ENCODE measurements at regions not wholly inside any gene's neighbourhood (a gene's known extent, or its start where the extent isn't known, plus 50 kb on each side); places are given as distances from the start of the nearest gene placed in this dataset.
"Not testable (repeated sequence)": the region's sequence is repeated elsewhere in the genome, so short reads cannot be mapped to it uniquely, and the experiment has no call there.

DNA sequence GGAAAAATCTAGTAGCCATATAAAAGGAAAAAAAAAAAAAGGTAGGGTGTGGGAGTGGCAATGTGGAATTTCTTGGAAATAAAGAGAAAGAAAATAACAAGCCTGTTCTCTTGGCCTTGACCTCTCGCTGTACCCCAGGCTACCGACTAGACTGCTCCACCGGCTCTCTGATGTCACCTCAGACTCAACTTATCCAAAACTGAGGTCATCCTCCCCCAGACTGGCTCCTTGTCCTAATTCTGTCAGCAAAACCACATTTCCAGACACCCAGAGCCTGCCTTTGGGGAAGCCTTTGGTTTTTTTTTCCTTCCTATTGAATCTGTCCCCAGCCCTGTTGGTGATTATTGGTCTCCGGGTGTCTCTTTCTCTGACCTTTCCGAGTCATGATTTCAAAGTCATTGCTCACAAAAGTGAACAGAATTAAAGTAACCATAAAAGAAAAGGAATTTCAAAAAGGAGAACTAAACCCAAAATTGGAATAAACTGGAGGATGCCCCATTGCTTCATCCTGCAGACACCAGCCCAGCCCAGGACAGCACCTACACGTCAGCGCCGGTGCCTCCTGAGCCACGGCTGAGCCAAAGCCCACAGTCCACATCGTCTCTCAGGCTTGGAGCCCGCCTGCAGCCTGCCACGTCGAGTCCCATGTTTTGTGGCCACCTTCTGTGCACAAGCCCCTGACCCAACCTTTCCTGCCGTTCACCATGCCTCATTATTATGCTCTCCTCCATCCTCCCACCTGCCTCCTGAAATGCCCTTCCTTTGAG is 170.7 kb downstream of the MYLK4 start:
- 92% methylated on average over 14 of the region's 14 CpGs for WGBS
- Histone ChIP-seq H3K4me1 (ENCODE audit: insufficient read depth) (no peaks in the 10 kb centered on the region), H3K36me3 (ENCODE audit: insufficient read depth) (no peaks in the 10 kb centered on the region), H3K4me3 (ENCODE audit: low read depth, low read length) (no peak overlapping the region), H3K27ac (ENCODE audit: low read depth) (no peak overlapping the region)
- no peak for DNase-seq (ENCODE audit: extremely low spot score)

DNA sequence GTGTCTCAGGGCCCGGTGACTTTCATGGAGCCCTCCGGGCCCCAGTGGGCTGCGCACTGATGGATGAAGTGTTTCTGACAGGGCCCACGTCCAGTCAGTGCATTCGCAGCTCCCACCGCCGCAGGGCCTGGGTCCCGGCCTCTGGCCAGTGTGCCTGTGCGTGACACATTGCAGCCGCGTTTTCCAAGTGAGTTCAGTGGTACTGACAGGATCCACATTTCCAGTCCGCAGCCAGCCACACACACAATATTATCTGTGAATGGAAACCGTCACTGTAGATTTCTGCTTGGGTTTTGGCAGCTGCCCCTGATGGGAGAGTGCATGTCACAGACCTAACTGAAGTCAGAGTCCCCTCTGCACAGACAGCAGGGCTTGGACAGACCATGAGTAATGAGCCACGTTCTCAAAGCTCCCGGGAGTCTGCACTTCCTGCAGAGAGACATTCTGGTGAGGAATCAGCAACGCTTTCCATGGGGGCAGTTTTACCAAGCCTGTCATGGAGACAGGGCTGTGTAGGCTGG is 171.4 kb downstream of the MYLK4 start:
- H3K36me3 ChIP-seq (ENCODE audit: insufficient read depth): no peaks in the 10 kb centered on the region
- DNase-seq (ENCODE audit: extremely low spot score): no peak

DNA sequence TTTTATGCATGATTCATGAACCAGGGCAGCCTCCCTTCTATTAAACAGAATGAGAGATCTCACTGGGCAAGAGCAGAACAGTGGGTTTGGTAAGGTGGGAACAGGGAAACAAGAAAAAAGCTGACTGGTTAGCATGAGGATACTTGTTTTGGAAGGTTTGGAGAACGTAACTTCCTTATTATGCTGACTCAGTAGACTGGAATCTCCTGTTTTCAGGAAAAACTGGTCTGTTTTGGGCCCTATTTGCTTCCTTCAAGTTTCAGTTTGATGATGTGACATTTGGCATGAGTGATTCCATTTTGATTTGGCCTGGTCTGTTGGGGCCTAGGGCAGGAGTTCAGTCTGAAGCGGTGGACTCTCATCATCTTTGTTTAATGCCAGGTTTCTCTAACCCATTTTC is 172.0 kb downstream of the MYLK4 start:
- DNase-seq (ENCODE audit: extremely low spot score): no peak
- H3K27ac ChIP-seq (ENCODE audit: low read depth): no peak overlapping the region
- WGBS: 70% methylated on average over 2 of the region's 2 CpGs
- no peaks in the 10 kb centered on the region for H3K4me1 ChIP-seq (ENCODE audit: insufficient read depth)
- no peaks in the 10 kb centered on the region for H3K36me3 ChIP-seq (ENCODE audit: insufficient read depth)
- H3K4me3 ChIP-seq (ENCODE audit: low read depth, low read length): no peak overlapping the region

More for the DNA sequence above, 171.4 kb downstream of the MYLK4 start:
- Histone ChIP-seq H3K4me1 (ENCODE audit: insufficient read depth) (no peaks in the 10 kb centered on the region), H3K27ac (ENCODE audit: low read depth) (no peak overlapping the region), H3K4me3 (ENCODE audit: low read depth, low read length) (no peak overlapping the region)
- 57% methylated on average over 16 of the region's 16 CpGs for WGBS

DNA sequence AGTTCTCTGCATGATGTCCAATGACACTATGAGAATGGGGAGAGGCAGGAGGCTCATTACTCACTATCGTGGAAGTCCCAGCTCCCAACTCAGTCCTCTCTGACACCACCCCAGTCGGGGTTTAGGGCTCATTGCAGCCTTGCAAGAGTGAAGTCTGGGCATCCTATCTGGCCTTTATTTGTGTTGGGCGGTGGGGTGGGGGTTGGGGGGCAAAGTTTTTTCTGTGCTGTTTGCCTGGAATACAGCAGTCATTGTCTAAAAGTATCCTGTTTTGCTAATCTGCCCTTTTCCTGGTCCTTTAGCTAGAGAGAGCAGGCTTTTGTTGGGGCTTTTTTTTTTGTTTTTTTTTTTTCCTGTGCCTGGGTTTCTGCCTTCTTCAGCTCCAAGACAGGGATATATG is 174.2 kb downstream of the MYLK4 start:
- no peak overlapping the region for H3K27ac ChIP-seq (ENCODE audit: low read depth)
- H3K4me3 ChIP-seq (ENCODE audit: low read depth, low read length): no peak overlapping the region
- DNase-seq (ENCODE audit: extremely low spot score): no peak
- no peaks in the 10 kb centered on the region for H3K4me1 ChIP-seq (ENCODE audit: insufficient read depth)
- 71% methylated on average over 3 of the region's 3 CpGs for WGBS
- no peaks in the 10 kb centered on the region for H3K36me3 ChIP-seq (ENCODE audit: insufficient read depth)

DNA sequence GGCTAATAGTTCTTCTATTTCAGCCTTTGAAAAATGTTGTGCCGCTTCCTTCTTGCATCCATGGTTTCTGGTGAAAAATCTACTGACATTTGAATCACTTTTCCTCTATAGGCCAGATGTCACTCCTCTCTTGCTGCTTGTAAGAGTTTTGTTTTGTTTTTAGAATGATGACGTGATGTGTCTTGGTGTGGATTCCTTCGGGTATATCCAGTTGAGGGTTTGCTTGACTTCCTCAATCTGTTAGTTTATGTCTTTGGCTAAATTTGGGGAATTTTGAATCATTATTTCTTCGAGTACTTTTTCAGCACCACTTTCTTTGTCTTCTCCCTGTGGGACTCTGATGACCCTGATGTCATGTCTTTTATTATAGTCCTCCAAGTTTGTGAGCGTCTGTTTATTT is 175.5 kb downstream of the MYLK4 start:
- H3K4me1 ChIP-seq (ENCODE audit: insufficient read depth): no peaks in the 10 kb centered on the region
- H3K4me3 ChIP-seq (ENCODE audit: low read depth, low read length): no peak overlapping the region
- no peak overlapping the region for H3K27ac ChIP-seq (ENCODE audit: low read depth)
- 71% methylated on average over 5 of the region's 5 CpGs for WGBS
- DNase-seq (ENCODE audit: extremely low spot score): no peak
- no peaks in the 10 kb centered on the region for H3K36me3 ChIP-seq (ENCODE audit: insufficient read depth)

DNA sequence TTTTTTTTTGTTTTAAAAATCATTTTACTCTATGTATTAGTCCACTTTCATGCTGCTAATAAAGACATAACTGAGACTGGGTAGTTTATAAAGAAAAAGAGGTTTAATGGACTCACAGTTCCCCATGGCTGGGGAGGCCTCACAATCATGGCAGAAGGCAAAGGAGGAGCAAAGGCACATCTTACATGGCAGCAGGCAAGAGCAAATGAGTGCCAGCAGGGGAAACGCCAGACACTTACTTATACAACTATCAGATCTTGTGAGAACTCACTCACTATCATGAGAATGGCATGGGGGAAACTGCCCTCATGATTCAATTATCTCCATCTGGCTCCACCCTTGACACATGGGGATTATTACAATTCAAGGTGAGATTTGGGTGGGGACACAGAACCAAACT is 181.3 kb downstream of the MYLK4 start:
- DNase-seq (ENCODE audit: extremely low spot score); H3K36me3 ChIP-seq (ENCODE audit: insufficient read depth); H3K27ac ChIP-seq (ENCODE audit: low read depth); H3K4me1 ChIP-seq (ENCODE audit: insufficient read depth); H3K4me3 ChIP-seq (ENCODE audit: low read depth, low read length): not testable (repeated sequence)
- whole genome bisulfite sequencing: 91% methylated on average over 1 of the region's 1 CpG

DNA sequence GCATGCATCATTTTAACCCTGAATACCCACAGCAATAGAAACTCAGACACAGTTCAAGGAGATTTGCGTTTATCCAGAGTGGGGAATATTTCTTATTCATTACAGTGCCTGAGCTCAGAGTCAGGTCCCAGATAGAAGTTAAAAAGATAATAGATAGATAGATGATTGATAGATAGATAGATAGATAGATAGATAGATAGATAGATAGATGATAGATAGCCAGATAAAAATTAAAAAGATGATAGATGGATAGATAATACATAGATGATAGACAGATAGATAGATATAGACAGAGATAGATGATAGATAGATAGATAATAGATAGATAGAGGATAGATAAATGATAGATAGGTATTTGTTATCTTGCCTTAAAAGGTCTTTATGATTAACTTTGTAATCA is 184.7 kb downstream of the MYLK4 start:
- Histone ChIP-seq H3K27ac (ENCODE audit: low read depth) (no peak overlapping the region), H3K4me1 (ENCODE audit: insufficient read depth) (no peaks in the 10 kb centered on the region), H3K36me3 (ENCODE audit: insufficient read depth) (no peaks in the 10 kb centered on the region), H3K4me3 (ENCODE audit: low read depth, low read length) (no peak overlapping the region)
- WGBS: 96% methylated on average over 1 of the region's 1 CpG
- no peak for DNase-seq (ENCODE audit: extremely low spot score)

DNA sequence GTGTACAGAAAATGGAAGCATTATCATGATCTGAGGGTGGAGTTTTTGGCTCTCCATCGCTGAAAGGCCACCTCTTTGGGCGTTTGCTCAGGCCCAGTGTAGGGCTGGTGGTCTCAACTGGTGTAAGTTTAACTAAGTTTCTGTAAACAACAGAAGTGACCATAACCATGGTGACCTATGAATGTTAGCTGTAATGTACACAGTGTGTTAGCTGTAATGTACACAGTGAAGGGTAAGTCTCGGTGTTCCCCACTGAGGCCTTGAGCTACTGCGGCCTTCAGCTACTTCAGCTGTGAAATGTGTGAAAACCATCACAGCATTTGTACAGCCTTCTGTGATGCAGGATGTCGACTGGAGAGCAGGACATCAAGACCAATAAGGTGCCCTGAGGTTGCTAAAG is 185.2 kb downstream of the MYLK4 start:
- 83% methylated on average over 5 of the region's 5 CpGs for WGBS
- Histone ChIP-seq H3K27ac (ENCODE audit: low read depth) (no peak overlapping the region), H3K4me3 (ENCODE audit: low read depth, low read length) (no peak overlapping the region), H3K4me1 (ENCODE audit: insufficient read depth) (no peaks in the 10 kb centered on the region), H3K36me3 (ENCODE audit: insufficient read depth) (no peaks in the 10 kb centered on the region)
- no peak for DNase-seq (ENCODE audit: extremely low spot score)

DNA sequence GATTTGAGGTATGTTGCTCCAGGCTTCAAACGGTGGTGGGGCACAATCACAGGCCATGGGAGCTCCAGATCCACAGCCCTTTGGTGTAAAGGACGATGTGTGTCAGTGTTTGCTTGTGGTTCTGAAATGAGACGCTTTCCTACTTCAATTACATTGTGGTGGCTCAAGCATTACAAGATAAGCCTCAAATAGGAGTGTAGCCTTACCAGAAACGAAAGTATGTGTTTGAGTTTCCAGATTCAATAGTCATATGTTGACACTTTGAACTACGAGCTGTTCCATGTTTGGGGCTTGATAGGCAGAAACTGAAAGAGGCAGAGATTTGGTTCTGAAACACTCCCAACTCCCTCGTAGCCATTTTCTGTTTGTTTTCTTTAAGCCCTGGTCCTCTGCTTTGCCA is 187.1 kb downstream of the MYLK4 start:
- Histone ChIP-seq H3K4me1 (ENCODE audit: insufficient read depth) (no peaks in the 10 kb centered on the region), H3K4me3 (ENCODE audit: low read depth, low read length) (no peak overlapping the region), H3K27ac (ENCODE audit: low read depth) (no peak overlapping the region), H3K36me3 (ENCODE audit: insufficient read depth) (no peaks in the 10 kb centered on the region)
- WGBS: 67% methylated on average over 6 of the region's 6 CpGs
- no peak for DNase-seq (ENCODE audit: extremely low spot score)

DNA sequence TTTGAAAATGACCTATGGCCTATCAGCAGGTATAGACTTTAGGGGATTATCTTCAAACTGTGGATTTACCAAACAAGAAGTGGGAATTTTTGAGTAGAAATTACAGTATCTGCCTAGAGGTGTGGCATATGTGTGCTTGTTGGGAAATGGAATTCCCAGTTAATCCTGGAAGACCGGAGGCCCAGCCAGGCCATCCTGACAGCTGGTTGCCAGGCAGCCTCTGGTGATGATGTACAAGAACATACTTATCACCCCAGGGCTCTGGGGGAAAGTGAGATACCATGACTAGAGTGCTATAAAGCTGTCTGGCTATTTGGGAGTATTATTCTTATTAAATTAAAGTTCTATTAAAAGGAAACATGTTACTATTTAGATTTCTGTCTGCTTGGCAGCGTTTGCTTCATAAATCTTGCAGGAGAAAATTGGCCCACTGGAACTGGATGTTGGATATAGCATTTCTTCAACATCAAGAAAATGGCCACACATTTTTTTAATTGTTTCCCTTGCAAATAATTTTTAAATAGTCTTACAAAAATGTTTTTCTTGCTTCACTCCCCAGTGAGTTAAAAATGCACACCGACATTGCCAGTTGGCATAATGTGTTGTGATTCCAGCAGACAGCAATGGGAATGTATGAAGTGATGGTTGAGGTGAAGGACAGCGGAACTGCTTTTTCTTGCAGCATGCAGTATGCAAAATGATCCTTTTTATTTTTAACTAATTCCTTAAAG is 187.8 kb downstream of the MYLK4 start:
- H3K27ac ChIP-seq (ENCODE audit: low read depth): no peak overlapping the region
- 56% methylated on average over 4 of the region's 4 CpGs for whole genome bisulfite sequencing

DNA sequence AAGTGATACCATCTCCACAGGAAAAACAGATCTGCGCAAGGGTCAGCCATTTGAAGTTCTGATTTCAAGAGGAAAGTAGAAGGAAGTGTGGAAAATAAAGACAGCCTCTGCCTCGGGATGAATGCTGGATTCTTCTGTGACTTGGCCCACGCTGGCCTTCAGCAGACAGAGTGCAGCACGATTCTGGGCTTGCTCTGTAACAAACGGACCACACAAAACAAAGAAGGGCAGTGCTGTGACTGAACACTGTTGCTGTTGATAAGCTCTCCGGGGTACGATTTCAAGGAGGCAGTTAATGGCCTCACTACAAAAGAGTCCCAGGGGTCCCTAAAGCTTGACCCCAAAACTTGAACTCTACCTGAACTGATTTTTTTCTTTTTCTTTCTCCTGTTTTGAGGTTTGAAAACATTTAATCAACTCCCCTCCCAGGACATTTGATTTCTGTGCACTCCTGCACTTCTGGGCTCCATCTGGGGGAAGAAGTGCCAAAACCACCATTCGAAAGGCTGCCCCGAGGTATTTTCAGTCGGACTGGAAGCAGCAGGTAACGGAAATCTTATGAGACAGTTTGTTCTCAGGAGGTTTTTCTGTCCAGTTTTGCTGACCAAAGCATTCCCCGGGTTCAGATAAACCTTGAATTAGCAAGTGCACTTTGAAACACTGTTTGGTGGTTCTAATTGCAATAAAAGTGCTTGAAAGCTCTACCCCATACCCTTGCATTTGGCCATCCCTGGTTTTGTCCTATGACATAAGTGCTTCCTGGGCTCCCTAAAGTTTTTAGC is 189.6 kb downstream of the MYLK4 start:
- 75% methylated on average over 12 of the region's 12 CpGs for WGBS
- no peaks in the 10 kb centered on the region for H3K4me1 ChIP-seq (ENCODE audit: insufficient read depth)
- H3K27ac ChIP-seq (ENCODE audit: low read depth): no peak overlapping the region
- no peak for DNase-seq (ENCODE audit: extremely low spot score)
- H3K4me3 ChIP-seq (ENCODE audit: low read depth, low read length): no peak overlapping the region
- no peaks in the 10 kb centered on the region for H3K36me3 ChIP-seq (ENCODE audit: insufficient read depth)

More for the DNA sequence above, 187.8 kb downstream of the MYLK4 start:
- no peaks in the 10 kb centered on the region for H3K36me3 ChIP-seq (ENCODE audit: insufficient read depth)
- H3K4me1 ChIP-seq (ENCODE audit: insufficient read depth): no peaks in the 10 kb centered on the region
- H3K4me3 ChIP-seq (ENCODE audit: low read depth, low read length): no peak overlapping the region
- DNase-seq (ENCODE audit: extremely low spot score): peak; percentile 28

DNA sequence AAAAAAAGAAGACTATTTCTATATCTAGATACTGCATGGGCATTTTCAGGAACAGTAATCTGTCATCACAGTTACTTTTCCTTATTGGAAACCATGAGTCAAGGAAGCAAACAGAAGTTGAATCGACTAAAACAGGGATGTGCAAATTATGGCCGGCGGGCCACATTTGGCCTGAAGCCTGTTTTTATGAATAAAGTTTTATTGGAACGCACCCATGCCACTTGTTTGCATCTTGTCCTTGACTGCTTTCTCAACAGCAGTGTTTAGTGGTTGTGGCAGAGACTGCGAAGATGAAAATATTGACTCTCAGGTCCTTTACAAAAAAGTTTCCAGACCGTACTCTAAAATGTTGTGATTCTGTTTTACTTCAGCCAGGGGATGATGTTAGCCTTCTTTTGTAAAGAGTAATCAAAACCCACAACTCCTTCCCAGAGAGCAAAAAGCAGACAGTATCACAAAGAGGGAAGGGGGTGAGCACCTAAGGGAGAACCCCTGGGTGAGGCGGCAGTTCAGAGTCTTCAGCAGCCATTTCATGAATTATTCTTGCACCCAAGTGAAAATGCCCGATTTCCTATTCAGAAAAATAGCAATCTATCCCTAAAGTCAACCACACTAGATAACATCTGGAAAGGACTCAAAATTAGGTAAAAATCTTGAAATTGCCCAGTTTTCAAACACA is 190.4 kb downstream of the MYLK4 start:
- Histone ChIP-seq H3K27ac (ENCODE audit: low read depth) (no peak overlapping the region), H3K4me3 (ENCODE audit: low read depth, low read length) (no peak overlapping the region), H3K36me3 (ENCODE audit: insufficient read depth) (no peaks in the 10 kb centered on the region), H3K4me1 (ENCODE audit: insufficient read depth) (no peaks in the 10 kb centered on the region)
- 95% methylated on average over 8 of the region's 8 CpGs for WGBS
- DNase-seq (ENCODE audit: extremely low spot score): no peak

Measured in urinary bladder (tissue), 3 donors.